ENCODE measurements at regions not wholly inside any gene's neighbourhood (a gene's known extent, or its start where the extent isn't known, plus 50 kb on each side); places are given as distances from the start of the nearest gene placed in this dataset.
A peak's percentile ranks its signal among the peaks of the same experiment; 100 is the strongest.

- Histone ChIP-seq H2AFZ (no peak overlapping the region), H3K9me3 (ENCODE audit: low read depth) (no peaks in the 10 kb centered on the region), H3K36me3 (replicated peaks; ENCODE audit: insufficient read depth, low read depth) (no peaks in the 10 kb centered on the region), H3K9me2 (replicated peaks; ENCODE audit: insufficient read depth) (no peaks in the 10 kb centered on the region), H4K20me1 (ENCODE audit: insufficient read depth, poor library complexity, severe bottlenecking) (no peaks in the 10 kb centered on the region), H3K4me1 (ENCODE audit: insufficient read depth) (no peaks in the 10 kb centered on the region), H3K4me3 (no peak overlapping the region), H3K27ac (no peak overlapping the region), H3K79me2 (no peaks in the 10 kb centered on the region), H3K4me2 (no peak overlapping the region), H3K27me3 (no peaks in the 10 kb centered on the region)
- WGBS (ENCODE audit: low lambda C conversion rate, missing lambda C conversion rate): 44% methylated on average over 3 of the region's 3 CpGs
- peak; percentile 26 for DNase-seq (ENCODE audit: low spot score)
- TF ChIP-seq EZH2phosphoT487 (IDR thresholded peaks at IDR 0.05; ENCODE audit: low read depth, severe bottlenecking, unreplicated experiment) (no peak), CTCF (IDR thresholded peaks at IDR 0.05; ENCODE audit: poor library complexity) (peak; percentile 34)
Measured at GRCh38 chr11:79762279-79762921, 321.6 kb upstream of the TENM4 start.

GRCh38 chr11:79758325-79758724 lies 317.5 kb upstream of the TENM4 start:
- H3K27ac ChIP-seq: no peak overlapping the region
- no peaks in the 10 kb centered on the region for H3K27me3 ChIP-seq
- no peak overlapping the region for H3K4me3 ChIP-seq
- no peaks in the 10 kb centered on the region for H3K9me2 ChIP-seq (replicated peaks; ENCODE audit: insufficient read depth)
- TF ChIP-seq CTCF (IDR thresholded peaks at IDR 0.05; ENCODE audit: poor library complexity) (no peak), EZH2 (IDR thresholded peaks at IDR 0.05; ENCODE audit: borderline replicate concordance) (no peak), EZH2phosphoT487 (IDR thresholded peaks at IDR 0.05; ENCODE audit: low read depth, severe bottlenecking, unreplicated experiment) (no peak)
- H3K4me2 ChIP-seq: no peak overlapping the region
- DNase-seq (ENCODE audit: low spot score): no peak
- H3K36me3 ChIP-seq (replicated peaks; ENCODE audit: insufficient read depth, low read depth): no peaks in the 10 kb centered on the region
- no peaks in the 10 kb centered on the region for H3K79me2 ChIP-seq
- no peaks in the 10 kb centered on the region for H3K4me1 ChIP-seq (ENCODE audit: insufficient read depth)
- no peaks in the 10 kb centered on the region for H4K20me1 ChIP-seq (ENCODE audit: insufficient read depth, poor library complexity, severe bottlenecking)
- H3K9me3 ChIP-seq (ENCODE audit: low read depth): no peaks in the 10 kb centered on the region
- 57% methylated on average over 2 of the region's 2 CpGs for WGBS (ENCODE audit: low lambda C conversion rate, missing lambda C conversion rate)
- H2AFZ ChIP-seq: no peak overlapping the region

- no peak for DNase-seq (ENCODE audit: low spot score)
- Histone ChIP-seq H3K9me2 (replicated peaks; ENCODE audit: insufficient read depth) (no peaks in the 10 kb centered on the region), H2AFZ (no peak overlapping the region), H3K9me3 (ENCODE audit: low read depth) (no peaks in the 10 kb centered on the region), H3K4me2 (no peak overlapping the region), H3K27ac (no peak overlapping the region), H3K79me2 (no peaks in the 10 kb centered on the region), H3K36me3 (replicated peaks; ENCODE audit: insufficient read depth, low read depth) (no peaks in the 10 kb centered on the region), H3K4me3 (no peak overlapping the region), H4K20me1 (ENCODE audit: insufficient read depth, poor library complexity, severe bottlenecking) (no peaks in the 10 kb centered on the region), H3K4me1 (ENCODE audit: insufficient read depth) (no peaks in the 10 kb centered on the region), H3K27me3 (no peaks in the 10 kb centered on the region)
- WGBS (ENCODE audit: low lambda C conversion rate, missing lambda C conversion rate): 100% methylated on average over 1 of the region's 1 CpG
- TF ChIP-seq EZH2 (IDR thresholded peaks at IDR 0.05; ENCODE audit: borderline replicate concordance) (no peak), EZH2phosphoT487 (IDR thresholded peaks at IDR 0.05; ENCODE audit: low read depth, severe bottlenecking, unreplicated experiment) (no peak)
Measured at GRCh38 chr11:79747406-79747805, 306.6 kb upstream of the TENM4 start.

DNA sequence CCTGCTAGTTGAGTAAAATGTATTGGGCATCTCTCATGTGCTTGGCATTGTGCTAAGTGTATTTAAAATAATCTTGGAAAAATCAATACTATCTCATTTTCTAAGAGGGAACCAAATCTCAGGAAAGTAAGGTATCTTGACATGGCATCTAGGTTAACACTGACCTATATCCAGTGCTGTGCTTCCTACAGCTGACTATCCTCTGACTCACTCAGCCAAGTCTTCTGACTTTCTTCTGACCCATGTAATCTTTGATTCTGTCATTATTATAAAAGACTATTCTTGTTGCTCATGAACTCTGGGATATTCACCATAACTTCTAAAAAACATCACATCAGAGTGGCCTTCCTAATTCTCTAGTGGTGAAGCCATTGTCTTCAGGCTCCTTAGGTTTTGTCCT lies 304.1 kb upstream of the TENM4 start:
- Histone ChIP-seq H3K9me2 (replicated peaks; ENCODE audit: insufficient read depth) (no peaks in the 10 kb centered on the region), H3K79me2 (no peaks in the 10 kb centered on the region), H3K4me3 (no peak overlapping the region), H3K27me3 (no peaks in the 10 kb centered on the region), H4K20me1 (ENCODE audit: insufficient read depth, poor library complexity, severe bottlenecking) (no peaks in the 10 kb centered on the region), H3K27ac (no peak overlapping the region), H3K4me1 (ENCODE audit: insufficient read depth) (no peaks in the 10 kb centered on the region), H3K9me3 (ENCODE audit: low read depth) (no peaks in the 10 kb centered on the region), H2AFZ (no peak overlapping the region), H3K4me2 (no peak overlapping the region), H3K36me3 (replicated peaks; ENCODE audit: insufficient read depth, low read depth) (no peaks in the 10 kb centered on the region)
- no peak for DNase-seq (ENCODE audit: low spot score)
- TF ChIP-seq CTCF (IDR thresholded peaks at IDR 0.05; ENCODE audit: poor library complexity) (no peak), EZH2 (IDR thresholded peaks at IDR 0.05; ENCODE audit: borderline replicate concordance) (no peak), EZH2phosphoT487 (IDR thresholded peaks at IDR 0.05; ENCODE audit: low read depth, severe bottlenecking, unreplicated experiment) (no peak)
